ENCODE measurements at regions not wholly inside any gene's neighbourhood (a gene's known extent, or its start where the extent isn't known, plus 50 kb on each side); places are given as distances from the start of the nearest gene placed in this dataset.

GRCh38 chr6:66913657-66914056 is 1206.6 kb upstream of the EYS start:
- no peaks in the 10 kb centered on the region for H3K36me3 Mint-ChIP-seq (ENCODE audit: low read depth)
- ChIA-PET POLR2A (no interaction called here), CTCF (no interaction called here)
- intact Hi-C loops (cut with micrococcal nuclease): no loop called here
- DNase-seq: no peak
- H3K27ac Mint-ChIP-seq: no peak overlapping the region
- no peak overlapping the region for H3K4me3 Mint-ChIP-seq
- no peaks in the 10 kb centered on the region for H3K4me1 Mint-ChIP-seq
- ATAC-seq (ENCODE audit: low read depth): no peak
- H3K27me3 Mint-ChIP-seq: no peaks in the 10 kb centered on the region
- peaks cover 7% of the 10 kb centered on the region for H3K9me3 Mint-ChIP-seq
- TF ChIP-seq CTCF (IDR thresholded peaks at IDR 0.05): no peak

GRCh38 chr6:66902457-66902856 is 1195.4 kb upstream of the EYS start:
- POLR2A ChIA-PET: no interaction called here
- H3K9me3 Mint-ChIP-seq: peaks cover 12% of the 10 kb centered on the region
- CTCF ChIA-PET: no interaction called here

GRCh38 chr6:66900133-66901083 is 1193.4 kb upstream of the EYS start:
- TF ChIP-seq CTCF (IDR thresholded peaks at IDR 0.05): no peak
- no peak overlapping the region for H3K4me3 Mint-ChIP-seq
- H3K27ac Mint-ChIP-seq: no peak overlapping the region
- H3K4me1 Mint-ChIP-seq: no peaks in the 10 kb centered on the region
- peaks cover 15% of the 10 kb centered on the region for H3K9me3 Mint-ChIP-seq
- ATAC-seq (ENCODE audit: low read depth) (no peak), DNase-seq (no peak)
- CTCF ChIA-PET: no interaction called here
- H3K36me3 Mint-ChIP-seq (ENCODE audit: low read depth): no peaks in the 10 kb centered on the region
- no peaks in the 10 kb centered on the region for H3K27me3 Mint-ChIP-seq
- intact Hi-C loops (cut with micrococcal nuclease): no loop called here
- POLR2A ChIA-PET: no interaction called here

More at GRCh38 chr6:66902457-66902856, 1195.4 kb upstream of the EYS start:
- Mint-ChIP-seq H3K4me1 (no peaks in the 10 kb centered on the region), H3K27me3 (no peaks in the 10 kb centered on the region), H3K4me3 (no peak overlapping the region), H3K36me3 (ENCODE audit: low read depth) (no peaks in the 10 kb centered on the region), H3K27ac (no peak overlapping the region)
- DNase-seq: no peak
- no peak for TF ChIP-seq CTCF (IDR thresholded peaks at IDR 0.05)
- ATAC-seq (ENCODE audit: low read depth): no peak
- intact Hi-C loops (cut with micrococcal nuclease): no loop called here

- intact Hi-C loops (cut with micrococcal nuclease): no loop called here
- Mint-ChIP-seq H3K4me3 (no peak overlapping the region), H3K27ac (no peak overlapping the region), H3K36me3 (ENCODE audit: low read depth) (no peaks in the 10 kb centered on the region), H3K9me3 (peaks cover 14% of the 10 kb centered on the region), H3K4me1 (no peaks in the 10 kb centered on the region), H3K27me3 (no peaks in the 10 kb centered on the region)
- no peak for TF ChIP-seq CTCF (IDR thresholded peaks at IDR 0.05)
- ATAC-seq (ENCODE audit: low read depth): no peak
- CTCF ChIA-PET: no interaction called here
- POLR2A ChIA-PET: no interaction called here
- DNase-seq: no peak
Observed at GRCh38 chr6:66897576-66897975, 1190.5 kb upstream of the EYS start.

GRCh38 chr6:66896415-66896814 is 1189.4 kb upstream of the EYS start:
- Mint-ChIP-seq H3K27ac (no peak overlapping the region), H3K27me3 (no peaks in the 10 kb centered on the region), H3K4me3 (no peak overlapping the region), H3K36me3 (ENCODE audit: low read depth) (no peaks in the 10 kb centered on the region), H3K4me1 (no peaks in the 10 kb centered on the region), H3K9me3 (peaks cover 14% of the 10 kb centered on the region)
- ATAC-seq (ENCODE audit: low read depth) (no peak), DNase-seq (no peak)
- ChIA-PET POLR2A (no interaction called here), CTCF (no interaction called here)
- intact Hi-C loops (cut with micrococcal nuclease): no loop called here
- no peak for TF ChIP-seq CTCF (IDR thresholded peaks at IDR 0.05)

Measured in activated B cell treated with CpG ODN at 0.5 μM for 24 hours (primary cell).